PC-9 (cell line): ENCODE measurements at regions not wholly inside any gene's neighbourhood (a gene's known extent, or its start where the extent isn't known, plus 50 kb on each side); places are given as distances from the start of the nearest gene placed in this dataset.

Experiments used
- EZH2 ChIP-seq: fragments of 200-600 bp; sonication (generic); IDR thresholded peaks from 2 replicates; pipeline ENCODE4 v1.8.0; 2017; ENCODE audit warnings: antibody characterized with exemption, low read depth
- TF ChIP-seq, protein P1 (sequence below): fragments of 200-600 bp; sonication (generic); conservative IDR thresholded peaks from 2 replicates; pipeline ENCODE4 v1.6.1; 2017; ENCODE audit warnings: mixed run types, antibody characterized with exemption, mild to moderate bottlenecking, moderate library complexity

DNA sequence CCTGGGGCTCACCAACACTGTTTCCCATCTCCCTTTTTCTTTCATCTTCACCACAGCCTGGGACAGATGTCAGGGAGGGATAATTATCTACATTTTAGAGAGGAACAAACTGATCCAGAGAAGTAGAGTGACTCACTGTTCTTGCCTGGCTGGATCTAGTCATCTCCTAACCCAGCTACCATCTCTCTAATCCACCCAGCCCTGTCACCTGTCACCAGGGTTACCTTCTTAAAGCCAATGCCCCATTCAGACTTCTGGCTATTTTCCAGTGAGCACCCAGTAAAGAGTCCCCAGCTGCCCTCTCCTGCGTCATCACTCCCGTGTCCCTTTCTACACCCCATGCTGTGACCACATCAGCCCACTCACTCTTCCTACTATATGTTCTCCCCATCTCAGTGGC lies 68.4 kb upstream of the DUSP5 start:
- TF ChIP-seq, protein P1, sequence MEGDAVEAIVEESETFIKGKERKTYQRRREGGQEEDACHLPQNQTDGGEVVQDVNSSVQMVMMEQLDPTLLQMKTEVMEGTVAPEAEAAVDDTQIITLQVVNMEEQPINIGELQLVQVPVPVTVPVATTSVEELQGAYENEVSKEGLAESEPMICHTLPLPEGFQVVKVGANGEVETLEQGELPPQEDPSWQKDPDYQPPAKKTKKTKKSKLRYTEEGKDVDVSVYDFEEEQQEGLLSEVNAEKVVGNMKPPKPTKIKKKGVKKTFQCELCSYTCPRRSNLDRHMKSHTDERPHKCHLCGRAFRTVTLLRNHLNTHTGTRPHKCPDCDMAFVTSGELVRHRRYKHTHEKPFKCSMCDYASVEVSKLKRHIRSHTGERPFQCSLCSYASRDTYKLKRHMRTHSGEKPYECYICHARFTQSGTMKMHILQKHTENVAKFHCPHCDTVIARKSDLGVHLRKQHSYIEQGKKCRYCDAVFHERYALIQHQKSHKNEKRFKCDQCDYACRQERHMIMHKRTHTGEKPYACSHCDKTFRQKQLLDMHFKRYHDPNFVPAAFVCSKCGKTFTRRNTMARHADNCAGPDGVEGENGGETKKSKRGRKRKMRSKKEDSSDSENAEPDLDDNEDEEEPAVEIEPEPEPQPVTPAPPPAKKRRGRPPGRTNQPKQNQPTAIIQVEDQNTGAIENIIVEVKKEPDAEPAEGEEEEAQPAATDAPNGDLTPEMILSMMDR, result no peak
- no peak for TF ChIP-seq EZH2
